ENCODE measurements at regions not wholly inside any gene's neighbourhood (a gene's known extent, or its start where the extent isn't known, plus 50 kb on each side); places are given as distances from the start of the nearest gene placed in this dataset.

DNA sequence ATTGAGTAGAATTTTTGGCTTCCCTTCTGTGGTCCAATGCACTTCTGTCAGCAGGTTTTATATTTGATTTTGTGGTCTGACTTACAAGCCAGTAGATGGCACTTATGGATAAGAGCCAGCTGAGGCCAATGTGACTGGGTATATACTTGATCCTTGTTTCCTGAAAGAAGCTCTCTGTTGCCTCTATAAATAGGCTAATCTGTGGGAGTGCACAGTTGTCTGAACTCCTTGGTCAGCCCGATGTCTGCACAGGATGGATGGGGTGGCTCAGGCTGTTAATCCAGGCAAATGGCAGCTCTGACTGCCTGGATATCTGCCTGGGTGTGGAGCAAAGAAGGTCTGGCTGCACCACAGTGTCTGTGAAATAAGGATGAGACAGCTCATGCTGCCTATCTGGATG lies 1183.7 kb upstream of the PRMT6 start:
- no peak overlapping the region for H3K4me3 ChIP-seq (ENCODE audit: low read length)
- DNase-seq (ENCODE audit: low read depth), result no peak
- TF ChIP-seq, protein P1, sequence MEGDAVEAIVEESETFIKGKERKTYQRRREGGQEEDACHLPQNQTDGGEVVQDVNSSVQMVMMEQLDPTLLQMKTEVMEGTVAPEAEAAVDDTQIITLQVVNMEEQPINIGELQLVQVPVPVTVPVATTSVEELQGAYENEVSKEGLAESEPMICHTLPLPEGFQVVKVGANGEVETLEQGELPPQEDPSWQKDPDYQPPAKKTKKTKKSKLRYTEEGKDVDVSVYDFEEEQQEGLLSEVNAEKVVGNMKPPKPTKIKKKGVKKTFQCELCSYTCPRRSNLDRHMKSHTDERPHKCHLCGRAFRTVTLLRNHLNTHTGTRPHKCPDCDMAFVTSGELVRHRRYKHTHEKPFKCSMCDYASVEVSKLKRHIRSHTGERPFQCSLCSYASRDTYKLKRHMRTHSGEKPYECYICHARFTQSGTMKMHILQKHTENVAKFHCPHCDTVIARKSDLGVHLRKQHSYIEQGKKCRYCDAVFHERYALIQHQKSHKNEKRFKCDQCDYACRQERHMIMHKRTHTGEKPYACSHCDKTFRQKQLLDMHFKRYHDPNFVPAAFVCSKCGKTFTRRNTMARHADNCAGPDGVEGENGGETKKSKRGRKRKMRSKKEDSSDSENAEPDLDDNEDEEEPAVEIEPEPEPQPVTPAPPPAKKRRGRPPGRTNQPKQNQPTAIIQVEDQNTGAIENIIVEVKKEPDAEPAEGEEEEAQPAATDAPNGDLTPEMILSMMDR (conservative IDR thresholded peaks at IDR 0.05; ENCODE audit: low read length), result no peak

DNA sequence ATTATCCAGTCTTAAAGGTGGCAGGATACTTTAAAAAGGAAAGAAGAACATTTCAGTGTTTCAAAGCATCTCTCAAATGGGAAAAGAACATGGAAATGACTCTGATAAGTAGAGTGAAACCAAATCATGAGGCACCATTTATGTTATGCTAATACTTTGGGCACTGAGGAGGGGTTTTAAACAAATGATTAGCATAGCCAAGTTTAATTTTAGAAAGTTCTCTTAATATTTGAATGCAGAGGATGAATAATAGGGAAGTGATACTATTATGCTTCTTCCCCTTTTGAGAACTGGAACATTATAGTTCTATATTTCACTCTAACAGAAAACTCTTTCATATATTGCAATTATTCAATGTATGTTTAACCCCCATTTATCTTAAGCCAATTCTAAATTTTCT lies 1181.9 kb upstream of the PRMT6 start:
- H3K4me3 ChIP-seq (ENCODE audit: low read length), result no peak overlapping the region
- TF ChIP-seq, protein P1 (conservative IDR thresholded peaks at IDR 0.05; ENCODE audit: low read length), result no peak
- no peak for DNase-seq (ENCODE audit: low read depth)

DNA sequence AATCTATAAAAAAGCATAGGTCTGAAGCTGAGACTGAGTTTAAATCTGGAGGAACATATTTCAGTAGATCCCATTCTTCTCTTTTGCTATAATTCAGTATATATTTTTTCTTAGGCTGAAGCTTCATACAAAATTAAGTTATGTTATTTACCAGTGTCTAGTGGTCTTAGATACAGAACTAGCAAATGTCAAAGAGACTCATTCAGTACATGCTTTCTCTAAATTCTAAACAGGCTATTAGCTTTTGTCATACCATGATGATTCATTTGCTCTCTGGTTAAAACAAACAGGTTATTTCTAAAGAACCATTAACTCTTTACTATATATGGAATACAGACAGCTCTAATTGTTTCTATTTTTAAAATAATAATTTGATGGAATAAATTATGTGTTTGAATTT lies 1170.2 kb upstream of the PRMT6 start:
- no peak for DNase-seq (ENCODE audit: low read depth)
- H3K4me3 ChIP-seq (ENCODE audit: low read length), result no peak overlapping the region
- TF ChIP-seq, protein P1 (conservative IDR thresholded peaks at IDR 0.05; ENCODE audit: low read length), result no peak

DNA sequence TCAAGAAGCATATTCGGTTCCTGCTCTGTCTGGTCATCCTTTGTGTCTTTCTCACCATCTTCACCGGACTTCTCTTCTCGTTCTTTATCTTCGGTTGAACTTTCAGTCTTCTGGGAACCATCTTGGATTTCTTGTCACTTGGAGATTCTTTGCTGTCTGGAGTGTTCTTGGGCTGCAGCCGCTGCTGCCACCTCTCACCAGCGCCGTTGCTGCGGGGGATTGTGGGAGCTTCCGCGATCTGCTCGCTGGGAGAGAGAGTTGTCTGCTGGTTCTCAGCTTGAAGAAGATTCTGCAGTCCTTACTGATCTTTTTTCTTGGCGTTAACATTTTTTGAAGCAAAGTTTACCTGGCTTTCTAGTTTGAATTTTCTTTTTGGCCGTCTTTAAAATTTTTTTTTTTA lies 1165.2 kb upstream of the PRMT6 start:
- no peak overlapping the region for H3K4me3 ChIP-seq (ENCODE audit: low read length)
- DNase-seq (ENCODE audit: low read depth), result no peak
- TF ChIP-seq, protein P1 (conservative IDR thresholded peaks at IDR 0.05; ENCODE audit: low read length), result no peak

DNA sequence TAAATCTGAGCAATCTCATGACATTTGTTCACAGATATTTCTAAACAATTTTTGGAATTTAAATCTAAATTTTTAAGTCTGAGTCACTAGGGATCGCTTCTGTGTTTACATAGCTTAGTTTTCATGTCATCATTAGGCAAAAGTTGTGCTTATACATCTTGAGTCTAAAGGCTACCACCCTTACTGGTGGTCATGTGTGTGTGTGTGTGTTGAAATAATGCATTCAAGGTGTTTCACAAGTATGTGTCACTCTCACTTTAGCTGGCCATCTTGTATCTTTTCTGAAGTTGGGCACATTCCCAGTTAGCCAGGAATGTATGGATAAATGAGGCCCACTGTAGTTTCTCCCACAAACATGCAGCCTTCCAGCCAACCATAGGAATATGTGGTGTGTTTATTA lies 1162.5 kb upstream of the PRMT6 start:
- no peak overlapping the region for H3K4me3 ChIP-seq (ENCODE audit: low read length)
- no peak for DNase-seq (ENCODE audit: low read depth)
- TF ChIP-seq, protein P1 (conservative IDR thresholded peaks at IDR 0.05; ENCODE audit: low read length), result no peak

DNA sequence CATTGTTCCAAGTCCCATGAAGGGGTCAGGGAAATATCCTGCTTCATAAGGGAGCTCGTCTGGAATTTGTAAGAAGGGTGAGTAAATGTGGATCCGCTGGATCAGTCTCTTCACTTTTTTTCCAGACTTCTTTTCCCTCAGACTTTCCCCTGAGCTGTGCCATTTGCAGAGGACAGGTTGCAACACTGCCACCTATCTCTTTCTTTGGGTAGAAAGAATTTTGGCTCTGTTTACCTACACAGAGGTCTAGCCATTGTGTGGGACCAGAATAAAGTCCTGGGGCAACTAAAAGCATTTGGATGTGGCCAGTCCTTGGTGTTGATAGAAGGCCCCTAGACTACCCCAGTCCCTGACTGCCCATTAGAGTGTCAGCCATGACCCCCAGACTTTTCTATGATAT lies 1146.7 kb upstream of the PRMT6 start:
- no peak overlapping the region for H3K4me3 ChIP-seq (ENCODE audit: low read length)
- TF ChIP-seq, protein P1 (conservative IDR thresholded peaks at IDR 0.05; ENCODE audit: low read length), result no peak
- no peak for DNase-seq (ENCODE audit: low read depth)

DNA sequence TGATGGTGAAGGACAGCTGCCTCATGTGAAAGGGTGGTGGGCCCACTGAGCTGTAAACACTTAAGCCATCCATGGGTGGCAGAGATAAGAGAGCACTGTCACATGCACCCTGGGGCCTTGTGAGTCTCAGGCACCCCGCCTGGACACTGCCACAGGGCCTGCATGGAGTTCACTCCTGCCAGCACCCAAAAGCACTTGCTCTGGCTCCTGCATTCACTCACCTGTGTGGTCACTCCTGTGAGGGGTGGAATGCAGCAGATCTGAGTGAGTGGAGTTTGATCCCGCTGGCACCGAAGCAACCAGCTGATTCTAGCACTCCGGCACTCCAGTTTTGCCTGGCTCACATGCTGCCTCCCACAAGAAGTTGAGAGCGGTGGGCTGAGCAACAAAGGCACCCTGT lies 1142.1 kb upstream of the PRMT6 start:
- TF ChIP-seq, protein P1 (conservative IDR thresholded peaks at IDR 0.05; ENCODE audit: low read length), result no peak
- H3K4me3 ChIP-seq (ENCODE audit: low read length), result no peak overlapping the region
- DNase-seq (ENCODE audit: low read depth), result no peak
